HG03575 (cell line): ENCODE measurements at regions not wholly inside any gene's neighbourhood (a gene's known extent, or its start where the extent isn't known, plus 50 kb on each side); places are given as distances from the start of the nearest gene placed in this dataset.

ENCODE experiments used
- ATAC-seq: cut with Tn5 transposase; IDR thresholded peaks from one replicate; pipeline ENCODE4 v1.9.1; 2021; ENCODE audit not compliant: unreplicated experiment, insufficient number of reproducible peaks, low FRiP score; ENCODE audit errors: extremely low read depth

DNA sequence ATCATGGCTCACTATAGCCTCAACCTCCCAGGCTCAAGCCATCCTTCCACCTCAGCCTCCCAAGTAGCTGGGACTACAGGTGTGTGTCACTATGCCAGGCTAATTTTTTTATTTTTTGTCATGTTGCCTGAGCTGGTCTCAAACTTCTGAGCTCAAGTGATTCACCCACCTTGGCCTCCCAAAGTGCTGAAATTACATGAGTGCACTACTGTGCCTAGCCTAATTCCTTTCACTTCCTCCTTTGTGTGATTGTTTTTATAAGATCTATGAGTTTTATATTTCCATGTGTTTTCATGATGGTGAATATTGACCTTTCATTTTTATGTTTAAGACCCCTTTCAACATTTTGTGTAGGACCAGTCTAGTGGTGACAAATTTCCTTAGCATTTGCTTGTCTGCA, 55.2 kb upstream of the IL12B start:
- ATAC-seq = no peak

DNA sequence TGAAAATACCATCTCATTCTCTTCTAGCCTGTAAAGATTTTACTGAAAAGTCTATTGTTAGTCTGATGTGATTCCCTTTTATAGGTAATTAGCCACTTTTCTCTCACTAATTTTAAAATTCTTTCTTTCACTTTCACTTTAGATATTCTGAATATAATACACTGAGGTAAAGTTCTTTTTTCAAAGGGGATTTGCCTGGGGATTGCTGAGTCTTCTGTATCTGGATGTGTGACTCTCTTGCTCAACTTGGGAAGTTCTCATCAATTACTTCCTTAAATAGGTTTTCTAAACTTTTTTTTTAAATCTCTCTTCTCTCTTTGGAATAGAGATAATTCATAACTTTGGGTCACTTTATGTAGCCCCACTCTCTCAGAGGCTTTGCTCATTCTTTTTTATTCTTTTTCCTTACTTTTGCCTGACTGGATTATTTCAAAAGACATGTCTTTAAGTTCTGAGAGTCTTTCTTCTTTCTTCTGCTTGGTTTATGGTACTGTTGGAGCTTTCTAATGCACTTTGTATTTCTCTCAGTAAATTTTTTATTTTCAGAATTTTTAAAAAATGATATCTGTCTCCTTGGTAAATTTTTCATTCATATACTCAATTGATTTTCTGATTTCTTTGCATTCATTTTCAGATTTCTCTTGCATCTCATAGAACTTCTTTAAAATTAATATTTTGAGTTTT, 55.9 kb upstream of the IL12B start:
- no peak for ATAC-seq

DNA sequence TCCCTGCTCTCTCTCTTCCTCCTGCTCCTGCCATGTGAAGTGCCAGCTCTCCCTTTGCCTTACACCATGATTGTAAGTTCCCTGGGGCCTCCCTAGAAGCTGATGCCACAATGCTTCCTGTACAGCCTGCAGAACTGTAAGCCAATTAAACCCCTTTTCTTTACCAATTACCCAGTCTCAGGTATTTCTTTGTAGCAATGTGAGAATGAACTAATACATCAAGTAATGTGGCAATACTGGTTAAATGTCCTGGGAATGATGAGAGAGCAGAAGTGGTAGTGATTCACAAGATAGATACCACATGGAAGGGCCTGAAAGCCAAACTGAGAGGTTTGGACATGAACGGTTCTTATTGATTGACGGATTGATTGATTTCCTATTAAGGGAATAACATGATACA, 62.6 kb upstream of the IL12B start:
- ATAC-seq = no peak

DNA sequence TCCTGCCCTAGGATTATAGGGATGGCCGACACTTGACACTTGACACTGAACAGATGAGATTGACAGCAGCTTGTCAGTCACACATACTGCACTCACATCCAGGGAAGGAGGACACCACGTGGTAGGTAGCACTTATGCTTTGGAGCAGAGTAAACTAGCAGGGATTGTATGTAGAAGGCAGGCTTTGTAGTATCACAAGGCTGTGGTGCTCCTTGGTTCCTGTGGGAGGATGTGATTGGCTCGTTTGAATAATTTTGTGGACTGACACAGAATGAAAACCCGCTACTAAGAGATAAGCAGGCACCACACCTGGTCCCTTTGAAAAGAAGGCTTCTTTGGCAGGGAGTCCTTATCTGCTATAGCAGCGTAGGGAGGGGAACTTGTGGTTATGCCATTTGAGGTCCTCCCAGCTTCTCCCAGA, 63.6 kb upstream of the IL12B start:
- no peak for ATAC-seq

DNA sequence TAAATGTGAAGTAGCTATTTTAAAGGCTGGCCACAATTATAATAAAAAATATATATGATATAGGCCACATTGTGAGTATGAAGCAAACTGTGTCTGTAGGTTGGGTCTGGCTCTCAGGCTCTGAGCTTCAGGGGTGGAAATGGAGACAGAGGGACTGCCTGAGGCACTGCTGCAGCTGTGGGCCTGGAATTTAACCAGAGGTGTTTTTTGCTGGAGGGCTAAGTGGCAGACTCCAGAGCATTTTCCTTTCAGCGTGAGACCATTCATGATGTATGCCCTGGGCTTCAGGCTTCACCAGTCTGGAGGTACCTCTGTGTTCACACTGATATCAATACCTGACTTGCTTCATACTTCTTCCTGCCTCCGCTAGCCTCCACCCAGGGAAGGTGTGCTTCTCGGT, 64.9 kb upstream of the IL12B start:
- no peak for ATAC-seq

DNA sequence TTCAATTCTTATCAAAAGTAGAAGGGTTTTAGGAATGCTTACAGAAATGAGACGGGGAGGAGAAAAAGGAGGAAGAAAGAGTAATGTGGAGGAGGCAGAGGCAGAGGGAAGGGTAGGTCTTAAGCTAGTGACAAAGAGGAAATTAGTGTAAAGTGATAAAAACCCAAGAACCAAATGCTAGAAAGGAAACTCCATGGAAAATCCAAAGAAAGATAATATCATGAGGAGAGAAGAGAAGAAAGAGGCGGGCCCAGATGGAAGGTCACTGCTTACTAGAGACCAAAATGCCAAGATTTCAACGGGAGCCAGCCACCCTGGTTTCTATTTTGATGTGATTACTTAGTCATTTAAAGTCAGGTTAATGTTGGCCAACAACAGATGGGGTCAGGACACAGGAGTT, 68.6 kb upstream of the IL12B start:
- ATAC-seq = no peak

DNA sequence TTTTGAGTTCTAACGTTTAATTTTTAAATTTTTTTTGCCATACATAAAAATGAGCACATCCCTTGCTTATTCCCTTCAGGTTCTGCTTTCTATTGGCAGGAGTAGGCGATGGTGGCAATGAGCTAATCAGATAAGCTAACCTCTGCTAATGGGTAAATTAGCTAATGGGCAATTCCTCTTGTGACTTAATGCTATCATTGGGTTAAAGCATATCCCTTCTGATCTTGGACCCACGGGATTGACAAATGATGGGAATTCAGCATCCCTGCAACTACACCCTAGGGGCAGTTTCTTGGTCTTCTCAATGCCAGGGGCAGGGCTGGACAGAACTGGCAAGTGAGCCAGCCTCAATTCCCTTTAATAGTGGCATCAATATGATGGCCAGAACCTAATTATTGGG, 70.2 kb upstream of the IL12B start:
- no peak for ATAC-seq

DNA sequence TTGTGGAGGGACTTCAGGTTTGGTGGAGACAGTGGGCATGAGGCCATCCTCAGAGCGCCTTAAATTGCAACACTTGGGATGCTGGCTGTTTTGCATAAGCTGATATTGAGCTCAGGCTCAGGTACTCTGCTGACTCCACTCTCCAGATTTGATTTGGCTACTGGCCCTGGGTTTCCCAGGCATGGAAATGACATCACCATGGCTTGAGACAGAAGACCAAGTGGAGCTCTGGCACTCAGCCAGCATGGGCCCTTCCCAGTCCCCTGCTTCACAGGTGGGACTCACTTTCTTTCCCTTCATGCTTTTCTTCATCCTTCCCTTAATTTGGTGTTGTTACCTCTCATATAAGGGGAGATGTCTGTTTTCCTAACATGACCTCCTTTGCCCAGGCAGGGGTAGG, 72.0 kb upstream of the IL12B start:
- ATAC-seq = no peak

DNA sequence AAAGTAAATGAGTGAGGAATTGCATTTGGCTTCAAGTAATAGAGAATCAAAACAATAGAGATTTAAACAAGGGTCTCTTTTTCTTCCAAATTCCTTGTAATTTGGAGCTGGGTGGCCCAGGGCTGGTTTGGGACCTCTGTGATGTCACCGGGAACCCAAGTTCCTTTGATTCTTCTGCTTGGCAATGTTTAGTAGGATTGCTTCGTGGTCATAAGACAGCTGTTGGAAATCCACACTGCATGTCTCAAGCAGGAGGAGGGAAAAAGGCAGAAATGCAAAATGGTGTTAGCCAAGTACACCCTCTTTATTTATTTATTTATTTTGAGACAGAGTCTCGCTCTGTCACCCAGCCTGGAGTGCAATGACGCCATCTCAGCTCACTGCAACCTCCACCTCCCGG, 72.6 kb upstream of the IL12B start:
- ATAC-seq = no peak

DNA sequence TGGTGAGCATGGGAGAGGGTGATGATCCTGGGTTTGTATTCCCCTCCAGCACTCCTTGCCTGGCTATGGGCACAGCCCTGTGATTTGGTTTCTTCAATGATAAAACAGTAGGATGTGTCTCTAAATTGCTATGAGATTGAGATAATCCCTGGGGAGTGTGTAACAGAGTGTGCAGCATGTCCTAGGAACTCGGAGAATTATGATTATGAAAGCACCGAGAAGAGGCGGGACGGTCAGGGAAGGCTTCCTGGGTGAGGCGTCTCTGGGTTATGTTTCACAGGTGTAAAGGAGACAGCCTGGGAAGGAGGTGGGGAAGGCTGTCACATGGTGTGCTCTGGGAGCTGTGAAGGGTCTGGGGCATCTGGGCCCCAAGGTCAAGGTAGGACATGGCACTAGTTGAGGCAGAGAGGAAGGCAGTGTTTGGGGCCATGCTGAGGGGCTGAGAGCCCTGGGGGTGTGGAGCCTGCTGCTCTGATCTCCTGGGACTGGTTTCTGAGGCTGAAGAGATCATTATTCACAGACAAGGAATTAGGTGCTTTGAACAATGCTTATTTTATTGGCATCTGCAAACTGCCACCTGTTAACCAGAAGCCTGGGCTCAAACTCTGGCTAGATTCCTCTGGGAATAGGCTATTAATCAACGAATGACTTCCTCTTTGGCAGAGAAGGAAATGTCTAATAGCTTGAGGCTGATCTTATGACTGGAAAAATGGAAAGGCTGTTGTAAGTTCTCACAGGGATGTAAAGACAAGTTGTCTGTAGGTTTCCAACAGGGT, 73.8 kb upstream of the IL12B start:
- no peak for ATAC-seq

DNA sequence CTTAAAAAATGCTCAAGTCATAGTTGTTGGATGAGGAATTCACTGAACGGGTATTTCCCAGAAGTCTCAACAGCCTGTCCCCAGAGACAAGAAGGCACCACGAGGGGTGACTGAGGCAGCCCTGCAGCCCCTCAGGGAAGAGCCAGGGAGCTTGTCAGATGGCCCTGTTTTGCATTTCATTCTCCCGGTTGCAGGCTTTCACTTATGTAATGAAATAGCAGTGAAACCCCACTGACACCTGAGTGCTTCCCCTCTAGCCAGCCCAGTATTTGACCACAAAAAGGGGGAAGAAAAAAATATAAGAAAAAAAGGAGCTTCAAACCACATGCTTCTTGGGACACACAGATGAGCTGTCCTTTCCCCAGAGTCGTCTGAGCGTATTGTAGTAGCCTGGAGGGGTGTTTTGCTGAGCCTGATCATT, 75.3 kb upstream of the IL12B start:
- ATAC-seq = peak; percentile 45

DNA sequence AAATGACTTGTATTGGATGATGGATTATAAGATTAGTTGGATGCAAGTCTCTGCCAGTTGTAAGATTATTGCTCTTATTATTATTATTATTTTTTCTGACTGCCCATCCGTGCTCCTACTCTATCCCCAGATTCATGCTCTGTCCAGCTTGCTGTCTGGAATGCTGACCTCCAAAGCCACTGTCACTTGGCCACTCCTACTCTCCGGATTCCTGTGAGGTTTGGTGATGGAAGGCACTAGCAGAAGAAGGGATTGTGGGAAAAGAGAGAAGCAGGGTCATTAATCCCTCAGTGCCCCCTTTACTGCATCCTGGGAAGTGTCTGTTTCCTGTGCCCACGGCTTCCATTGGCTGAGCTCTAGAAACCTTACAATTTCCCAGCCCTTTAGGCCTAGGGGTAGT, 76.3 kb upstream of the IL12B start:
- ATAC-seq = no peak

DNA sequence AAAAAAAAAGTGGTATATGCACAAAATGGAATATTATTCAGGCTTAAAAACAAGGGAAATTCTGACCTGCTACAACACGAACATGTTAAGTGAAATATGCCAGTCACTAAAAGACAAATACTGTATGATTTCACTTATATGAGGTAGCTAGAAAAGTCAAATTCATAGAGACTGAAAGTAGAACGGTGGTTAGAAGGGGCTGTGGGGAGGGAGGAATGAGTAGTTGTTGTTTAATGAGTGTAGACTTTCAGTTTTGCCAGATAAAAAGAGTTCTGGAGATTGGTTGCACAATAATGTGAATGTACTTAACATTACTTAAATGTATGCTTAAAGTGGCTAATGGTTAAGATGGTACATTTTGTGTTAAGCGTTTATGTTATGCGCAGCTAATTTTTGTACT, 79.5 kb upstream of the IL12B start:
- ATAC-seq = no peak

DNA sequence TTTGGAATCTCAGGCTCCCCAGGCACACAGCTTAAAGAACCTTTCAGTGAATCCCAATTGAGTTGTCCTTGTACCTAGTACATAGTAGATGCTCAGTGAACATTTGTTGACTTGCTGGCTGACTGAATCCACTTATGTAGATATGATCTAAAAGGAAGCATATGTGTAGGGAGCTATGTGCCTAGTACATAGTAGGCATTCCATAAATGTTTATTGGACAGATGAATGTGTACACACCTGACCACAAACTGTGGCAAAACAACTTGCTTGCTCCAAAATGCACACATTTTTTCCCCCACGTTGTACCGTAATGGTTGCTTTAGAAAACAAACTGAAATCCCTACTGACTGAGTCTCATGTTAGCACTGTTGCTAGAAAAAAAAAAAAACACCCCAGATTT, 80.2 kb upstream of the IL12B start:
- no peak for ATAC-seq

DNA sequence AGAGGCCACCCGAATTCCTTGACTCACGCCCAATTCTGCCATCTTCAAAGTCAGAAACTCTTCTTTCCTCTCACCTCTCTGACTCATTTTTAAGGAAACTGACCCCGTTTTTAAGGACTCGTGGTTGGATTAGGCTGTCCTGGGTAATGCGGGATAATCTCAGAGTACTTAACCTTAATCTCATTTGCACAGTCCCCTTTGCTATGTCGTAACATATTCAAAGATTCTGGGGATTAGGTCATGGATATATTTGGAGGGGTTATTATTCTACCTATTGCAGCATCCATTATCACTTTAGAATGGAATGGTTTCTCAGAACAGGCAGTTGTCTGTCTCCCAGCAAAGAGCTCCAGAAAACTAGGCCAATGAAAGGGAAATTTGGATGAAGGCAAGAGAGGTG, 80.8 kb upstream of the IL12B start:
- ATAC-seq = no peak

DNA sequence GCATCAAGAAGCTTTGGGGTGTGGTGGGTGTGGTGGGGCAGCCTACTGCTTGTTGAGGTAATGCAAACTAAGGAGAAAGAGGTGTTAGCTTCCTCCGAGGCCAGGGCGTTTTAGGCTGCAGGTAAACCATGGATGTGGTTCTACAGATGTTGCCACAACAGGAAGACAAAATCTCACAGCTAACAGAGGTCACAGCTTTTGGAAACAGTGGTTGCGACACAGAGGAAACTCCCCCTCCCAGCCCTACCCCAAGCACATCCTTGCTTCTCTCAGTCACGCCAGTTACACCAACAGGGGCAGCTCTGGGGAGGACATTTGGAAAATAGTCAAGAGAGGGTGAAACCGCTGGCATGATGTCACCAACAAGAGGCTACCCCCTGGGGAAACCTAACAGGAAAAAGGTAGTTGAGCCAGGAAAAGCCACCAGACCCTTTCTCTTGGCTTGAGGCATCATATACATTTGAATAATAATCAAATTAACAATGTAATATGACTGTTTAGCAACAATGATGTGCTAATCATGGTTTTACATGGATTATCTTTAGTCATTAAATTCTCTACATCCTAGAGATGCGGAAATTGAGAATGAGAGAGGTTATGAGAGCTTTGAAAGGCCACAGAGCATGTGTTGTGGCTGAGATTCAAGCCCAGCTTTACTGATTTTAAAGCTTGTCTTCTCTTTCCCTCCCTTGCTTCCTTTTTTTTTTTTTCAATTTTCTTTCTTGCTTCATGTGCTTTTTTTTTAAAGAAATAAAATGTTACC, 82.2 kb upstream of the IL12B start:
- ATAC-seq = peak; percentile 24

DNA sequence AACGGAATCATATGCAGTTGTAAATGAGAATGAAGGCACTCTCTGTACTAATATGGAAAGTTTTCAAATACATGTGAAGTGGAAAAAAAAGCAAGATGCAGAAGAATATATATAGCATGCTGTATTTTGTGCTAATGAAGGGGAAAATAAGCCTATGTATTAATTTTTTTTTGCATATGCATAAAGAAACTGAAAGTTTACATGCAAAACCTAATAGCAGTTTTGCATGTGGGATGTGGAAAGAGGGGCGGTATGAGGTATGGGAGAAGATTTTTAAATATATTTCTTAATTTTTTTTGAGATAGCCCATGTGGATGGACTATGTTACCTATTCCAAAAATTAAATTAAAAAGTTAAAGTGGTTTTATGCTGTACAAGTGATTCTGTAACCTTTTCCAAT, 83.7 kb upstream of the IL12B start:
- no peak for ATAC-seq

DNA sequence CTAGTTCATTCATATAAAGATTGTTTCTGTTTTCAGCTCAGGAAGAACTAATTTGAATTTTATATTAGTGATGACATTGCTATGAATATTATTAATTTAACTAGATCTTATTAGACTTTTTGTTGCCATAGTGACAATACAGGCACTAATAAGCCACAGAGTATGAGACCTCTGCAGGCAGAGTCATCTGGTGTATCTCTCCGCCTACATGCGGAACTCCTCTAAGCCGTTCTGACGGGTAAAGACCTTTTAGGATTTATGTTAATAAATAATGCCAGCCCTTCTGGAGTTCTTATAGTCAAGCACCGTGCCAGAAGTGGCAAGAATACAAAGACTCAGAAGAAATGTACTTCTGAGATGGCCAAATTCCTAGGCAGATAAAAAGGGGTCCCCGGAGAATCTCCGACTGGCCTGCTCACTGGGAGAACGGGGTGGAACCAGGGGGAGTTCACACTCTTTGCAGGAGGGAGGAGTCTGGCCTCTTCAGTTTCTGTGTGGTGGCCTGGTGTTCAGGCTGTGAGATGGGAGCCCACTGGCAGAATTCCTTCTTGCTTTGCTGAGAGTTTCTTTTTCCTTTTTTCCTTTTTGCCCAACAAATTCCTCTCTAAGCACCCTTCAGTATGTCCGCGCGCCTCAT, 85.1 kb upstream of the IL12B start:
- no peak for ATAC-seq

DNA sequence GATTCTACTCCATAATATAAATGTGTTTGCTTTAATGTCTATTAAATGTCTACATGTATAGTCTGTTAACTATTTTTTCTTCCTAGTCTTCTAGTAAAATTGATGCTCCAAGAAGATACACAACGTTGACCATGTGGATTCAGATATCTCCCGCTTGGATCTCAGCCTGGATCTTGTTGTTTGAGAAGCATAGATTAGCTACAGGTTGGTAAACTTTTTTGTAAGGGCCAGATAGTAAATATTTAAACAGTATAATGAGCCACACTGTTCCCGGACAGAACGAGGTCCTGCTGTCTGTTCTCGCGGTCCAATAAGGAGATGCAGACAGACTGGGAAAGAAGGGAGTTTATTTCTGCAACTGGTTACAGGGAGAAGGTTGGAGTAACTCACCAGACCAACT, 86.2 kb upstream of the IL12B start:
- ATAC-seq = no peak

DNA sequence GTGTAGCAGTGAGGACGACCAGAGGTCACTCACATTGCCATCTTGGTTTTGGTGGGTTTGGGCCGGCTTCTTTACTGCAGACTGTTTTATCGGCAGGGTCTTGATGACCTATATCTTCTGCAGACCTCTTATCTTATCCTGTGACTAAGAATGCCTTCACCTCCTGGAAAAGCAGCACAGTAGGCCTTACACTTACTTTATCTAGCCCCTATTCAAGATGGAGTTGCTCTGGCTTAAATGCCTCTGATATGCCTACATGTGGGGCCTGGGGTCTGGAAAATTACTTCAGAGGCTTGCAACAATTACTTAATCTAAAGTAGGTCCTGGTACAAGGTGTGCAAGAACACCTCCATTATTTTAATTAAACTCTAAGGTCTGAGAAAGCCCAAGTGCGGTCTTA, 86.9 kb upstream of the IL12B start:
- no peak for ATAC-seq
